IPS-18a (cell line): ENCODE measurements at regions not wholly inside any gene's neighbourhood (a gene's known extent, or its start where the extent isn't known, plus 50 kb on each side); places are given as distances from the start of the nearest gene placed in this dataset.

Experiments used
- H3K27ac ChIP-seq: one replicate; pipeline ENCODE4 v1.5.1; 2013; ENCODE audit warnings: low read length
- H3K27me3 ChIP-seq: one replicate; pipeline ENCODE4 v1.6.1; 2013; ENCODE audit warnings: mild to moderate bottlenecking, low read length; ENCODE audit not compliant: control insufficient read depth, insufficient read depth
- H3K36me3 ChIP-seq: one replicate; pipeline ENCODE4 v1.6.1; 2013; ENCODE audit warnings: low read depth, low read length; ENCODE audit not compliant: control insufficient read depth
- H3K4me1 ChIP-seq: one replicate; pipeline ENCODE4 v1.6.1; 2013; ENCODE audit warnings: low read depth, low read length; ENCODE audit not compliant: control insufficient read depth
- H3K4me3 ChIP-seq: one replicate; pipeline ENCODE4 v1.5.1; 2013; ENCODE audit warnings: low read length
- H3K9ac ChIP-seq: one replicate; pipeline ENCODE4 v1.6.1; 2013; ENCODE audit warnings: mild to moderate bottlenecking, low read length, moderate library complexity
- H3K9me3 ChIP-seq: one replicate; pipeline ENCODE4 v1.6.1; 2013; ENCODE audit warnings: low read depth, low read length; ENCODE audit not compliant: control insufficient read depth

DNA sequence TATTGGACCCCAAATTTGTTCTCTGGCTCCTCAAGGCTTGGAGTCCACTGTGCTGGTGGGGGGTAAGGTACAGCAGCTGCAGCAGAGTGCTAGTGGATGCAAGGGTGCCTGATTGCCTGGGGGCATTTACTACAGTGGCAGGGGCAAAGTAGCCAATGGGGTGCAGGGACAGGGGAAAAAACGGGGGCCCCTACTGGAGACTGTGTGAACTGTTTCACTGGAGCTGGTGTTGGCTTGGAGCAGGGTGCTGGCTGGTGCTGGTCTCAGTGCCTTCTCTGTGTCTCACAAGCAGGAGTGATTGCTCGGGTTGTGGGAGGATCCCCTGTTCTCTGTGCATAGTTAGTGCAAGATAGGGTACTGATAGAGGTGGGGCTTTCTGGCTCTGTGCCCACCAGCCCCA is 935.9 kb downstream of the JRKL start:
- no peak overlapping the region for H3K9ac ChIP-seq
- H3K9me3 ChIP-seq: no peaks in the 10 kb centered on the region
- no peak overlapping the region for H3K4me3 ChIP-seq
- H3K27me3 ChIP-seq: no peaks in the 10 kb centered on the region
- no peak overlapping the region for H3K27ac ChIP-seq
- H3K36me3 ChIP-seq: no peaks in the 10 kb centered on the region
- H3K4me1 ChIP-seq: no peaks in the 10 kb centered on the region

- Histone ChIP-seq H3K4me1 (no peaks in the 10 kb centered on the region), H3K9me3 (no peaks in the 10 kb centered on the region), H3K27ac (no peak overlapping the region), H3K27me3 (no peaks in the 10 kb centered on the region), H3K4me3 (no peak overlapping the region), H3K36me3 (no peaks in the 10 kb centered on the region), H3K9ac (no peak overlapping the region)
Observed at GRCh38 chr11:97332271-97332670, 942.5 kb downstream of the JRKL start.

DNA sequence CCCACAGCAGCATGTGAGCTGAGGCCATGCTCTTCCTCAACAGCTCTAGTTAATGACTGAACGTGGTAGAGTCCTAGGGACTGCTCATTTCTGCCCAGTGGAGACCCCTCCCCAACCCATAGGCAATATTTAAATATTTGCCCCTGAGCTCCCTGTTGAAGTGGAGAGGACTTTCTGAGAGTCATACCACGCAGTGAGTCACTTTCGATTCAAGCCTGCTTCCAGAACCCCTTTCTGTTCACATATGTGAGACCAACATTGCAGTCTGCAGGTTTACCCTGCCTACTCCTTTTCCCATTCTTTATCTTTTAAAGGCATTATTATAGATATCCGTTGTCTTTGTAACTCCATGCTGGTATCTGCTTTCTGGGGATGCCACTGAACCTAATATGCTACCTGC is 946.3 kb downstream of the JRKL start:
- Histone ChIP-seq H3K27me3 (no peaks in the 10 kb centered on the region), H3K27ac (no peak overlapping the region), H3K9me3 (no peaks in the 10 kb centered on the region), H3K36me3 (no peaks in the 10 kb centered on the region), H3K9ac (no peak overlapping the region), H3K4me3 (no peak overlapping the region), H3K4me1 (no peaks in the 10 kb centered on the region)

DNA sequence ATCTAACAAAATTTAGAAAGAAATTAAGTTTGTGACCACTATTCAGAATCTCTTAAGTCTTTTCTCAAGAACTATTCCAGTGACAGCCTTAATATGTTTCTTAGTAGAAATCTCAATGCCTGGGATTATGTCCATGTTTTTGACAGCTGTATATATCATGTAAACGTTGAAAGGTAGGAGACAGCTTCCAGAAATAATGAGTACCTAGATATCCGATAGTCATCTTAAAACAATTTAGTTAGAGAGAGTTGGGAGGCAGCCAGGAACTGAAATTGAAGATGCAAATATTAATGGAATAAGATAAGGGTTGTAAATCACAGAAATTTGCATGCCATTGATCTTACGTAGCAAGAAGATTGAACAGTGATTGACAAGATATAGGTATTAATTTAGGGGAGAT is 955.2 kb downstream of the JRKL start:
- Histone ChIP-seq H3K4me3 (no peak overlapping the region), H3K27me3 (no peaks in the 10 kb centered on the region), H3K36me3 (no peaks in the 10 kb centered on the region), H3K4me1 (no peaks in the 10 kb centered on the region), H3K9ac (no peak overlapping the region), H3K27ac (no peak overlapping the region), H3K9me3 (no peaks in the 10 kb centered on the region)

- Histone ChIP-seq H3K9me3 (no peaks in the 10 kb centered on the region), H3K9ac (no peak overlapping the region), H3K4me1 (peaks cover 5% of the 10 kb centered on the region), H3K4me3 (no peak overlapping the region), H3K27me3 (no peaks in the 10 kb centered on the region), H3K36me3 (no peaks in the 10 kb centered on the region), H3K27ac (no peak overlapping the region)
Observed at GRCh38 chr11:97349201-97349600, 959.4 kb downstream of the JRKL start.

GRCh38 chr11:97351939-97352338 is 962.1 kb downstream of the JRKL start:
- no peak overlapping the region for H3K27ac ChIP-seq
- H3K9me3 ChIP-seq: no peaks in the 10 kb centered on the region
- H3K4me3 ChIP-seq: no peak overlapping the region
- peaks cover 10% of the 10 kb centered on the region for H3K4me1 ChIP-seq
- H3K36me3 ChIP-seq: no peaks in the 10 kb centered on the region
- H3K9ac ChIP-seq: no peak overlapping the region
- no peaks in the 10 kb centered on the region for H3K27me3 ChIP-seq

- H3K27ac ChIP-seq: no peak overlapping the region
Observed at GRCh38 chr11:97354026-97354425, 964.2 kb downstream of the JRKL start.

DNA sequence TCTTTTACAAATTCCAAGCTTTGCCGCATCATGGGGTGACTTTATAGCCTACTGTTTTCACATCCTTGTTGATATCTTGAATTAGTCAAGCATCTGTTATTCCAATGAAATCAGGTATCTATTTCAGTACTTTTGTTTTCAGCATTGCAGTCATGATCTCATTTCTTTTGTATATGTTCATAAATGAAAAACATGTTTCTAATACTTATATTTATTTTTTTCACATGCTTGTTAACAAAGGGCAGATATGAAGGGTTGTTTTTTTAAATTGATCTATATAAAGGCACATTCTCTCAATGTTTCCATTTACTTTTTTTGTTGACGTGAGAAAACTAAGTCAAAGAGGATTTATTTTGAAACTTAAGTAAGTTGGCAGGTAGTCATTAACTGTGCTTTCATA is 964.8 kb downstream of the JRKL start:
- H3K27ac ChIP-seq: no peak overlapping the region
- H3K36me3 ChIP-seq: no peaks in the 10 kb centered on the region
- H3K4me3 ChIP-seq: no peak overlapping the region
- H3K4me1 ChIP-seq: peaks cover 10% of the 10 kb centered on the region
- no peak overlapping the region for H3K9ac ChIP-seq
- no peaks in the 10 kb centered on the region for H3K27me3 ChIP-seq
- no peaks in the 10 kb centered on the region for H3K9me3 ChIP-seq

More at GRCh38 chr11:97354026-97354425, 964.2 kb downstream of the JRKL start:
- no peaks in the 10 kb centered on the region for H3K9me3 ChIP-seq
- peaks cover 10% of the 10 kb centered on the region for H3K4me1 ChIP-seq
- no peaks in the 10 kb centered on the region for H3K36me3 ChIP-seq
- H3K9ac ChIP-seq: no peak overlapping the region
- no peak overlapping the region for H3K4me3 ChIP-seq
- H3K27me3 ChIP-seq: no peaks in the 10 kb centered on the region

DNA sequence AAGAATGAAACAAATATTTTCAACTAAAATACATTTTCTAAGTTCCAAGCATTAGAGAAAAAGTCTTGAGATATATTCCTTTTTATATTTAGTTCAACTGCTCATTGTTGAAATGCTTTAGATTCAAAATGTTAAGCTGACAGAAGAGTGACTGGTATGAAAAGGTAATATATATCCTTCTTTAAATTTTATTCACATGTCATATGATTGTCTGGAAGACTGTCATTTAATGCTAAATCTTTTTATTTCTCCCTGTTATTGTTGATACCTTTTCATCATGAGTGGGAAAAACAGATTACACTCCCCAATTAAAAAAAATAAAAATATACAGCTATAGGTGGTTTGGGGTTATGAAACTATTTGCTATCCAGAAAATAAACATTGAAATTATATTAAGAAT is 965.4 kb downstream of the JRKL start:
- no peaks in the 10 kb centered on the region for H3K9me3 ChIP-seq
- no peak overlapping the region for H3K27ac ChIP-seq
- no peak overlapping the region for H3K9ac ChIP-seq
- H3K4me1 ChIP-seq: peaks cover 10% of the 10 kb centered on the region
- H3K36me3 ChIP-seq: no peaks in the 10 kb centered on the region
- no peaks in the 10 kb centered on the region for H3K27me3 ChIP-seq
- H3K4me3 ChIP-seq: no peak overlapping the region

DNA sequence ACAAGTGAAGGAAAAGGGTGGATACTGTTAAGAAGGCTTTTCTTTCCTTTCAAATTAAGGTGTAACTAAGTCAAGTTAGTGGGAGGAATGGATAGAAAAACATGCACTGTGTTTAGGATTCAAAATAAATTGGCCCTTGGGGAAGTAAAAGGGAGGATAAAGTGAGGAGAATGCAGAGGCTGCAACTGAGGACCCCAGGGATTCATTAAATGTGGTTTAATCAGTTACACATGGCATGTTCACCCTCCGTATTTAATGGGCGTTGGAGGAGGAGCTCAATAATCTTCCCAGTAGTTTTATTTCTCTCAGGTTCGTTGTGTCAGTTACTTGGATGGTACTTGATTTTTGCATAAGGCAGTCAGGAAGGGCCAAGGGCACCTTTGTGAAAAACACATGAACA is 966.3 kb downstream of the JRKL start:
- H3K4me3 ChIP-seq: no peak overlapping the region
- no peak overlapping the region for H3K9ac ChIP-seq
- no peaks in the 10 kb centered on the region for H3K27me3 ChIP-seq
- no peaks in the 10 kb centered on the region for H3K9me3 ChIP-seq
- H3K4me1 ChIP-seq: peaks cover 10% of the 10 kb centered on the region
- no peaks in the 10 kb centered on the region for H3K36me3 ChIP-seq
- H3K27ac ChIP-seq: no peak overlapping the region

DNA sequence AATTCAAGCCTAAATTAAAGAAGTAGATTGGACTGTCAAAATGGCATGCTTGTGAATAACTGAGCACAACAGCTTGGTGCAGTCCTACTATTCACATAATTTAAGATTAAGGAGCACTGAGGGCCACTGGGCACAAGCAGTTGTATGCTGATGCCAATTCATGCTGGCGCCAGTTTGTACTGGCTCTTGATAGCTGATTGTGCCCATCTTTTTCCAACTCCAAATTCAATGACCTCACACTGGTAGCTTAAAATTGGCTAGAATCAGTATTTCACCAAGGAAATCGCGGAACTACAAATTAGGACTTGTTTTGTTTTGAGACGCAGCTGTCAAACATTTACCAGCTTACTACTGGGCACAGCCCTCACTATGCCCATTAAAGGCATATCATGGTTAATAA is 969.2 kb downstream of the JRKL start:
- Histone ChIP-seq H3K27ac (no peak overlapping the region), H3K27me3 (no peaks in the 10 kb centered on the region), H3K4me3 (no peak overlapping the region), H3K9me3 (no peaks in the 10 kb centered on the region), H3K9ac (no peak overlapping the region), H3K4me1 (peaks cover 7% of the 10 kb centered on the region), H3K36me3 (no peaks in the 10 kb centered on the region)

- Histone ChIP-seq H3K27me3 (no peaks in the 10 kb centered on the region), H3K9ac (no peak overlapping the region), H3K4me3 (no peak overlapping the region), H3K4me1 (no peaks in the 10 kb centered on the region), H3K9me3 (no peaks in the 10 kb centered on the region), H3K27ac (no peak overlapping the region), H3K36me3 (no peaks in the 10 kb centered on the region)
Observed at GRCh38 chr11:97361812-97362378, 972.1 kb downstream of the JRKL start.
